DOHH2 (cell line): ENCODE measurements at regions not wholly inside any gene's neighbourhood (a gene's known extent, or its start where the extent isn't known, plus 50 kb on each side); places are given as distances from the start of the nearest gene placed in this dataset.

Source experiments
- H3F3A ChIP-seq: fragments of 200-600 bp; sonication (generic), shearing (Covaris generic); 2 replicates; pipeline ENCODE4 v1.6.0; 2016; ENCODE audit warnings: antibody characterized with exemption, mild to moderate bottlenecking; ENCODE audit not compliant: control insufficient read depth, insufficient read depth
- H3K27ac ChIP-seq: fragments of 200-600 bp; sonication (generic); 2 replicates; pipeline ENCODE4 v1.5.1; 2014; ENCODE audit warnings: low read depth, mild to moderate bottlenecking, low read length, moderate library complexity
- H3K27me3 ChIP-seq: fragments of 200-600 bp; sonication (generic); 2 replicates; pipeline ENCODE4 v1.6.1; 2014; ENCODE audit warnings: mild to moderate bottlenecking, low read length, mixed read lengths; ENCODE audit not compliant: control insufficient read depth
- H3K36me3 ChIP-seq: fragments of 200-600 bp; sonication (generic); 2 replicates; pipeline ENCODE4 v1.6.1; 2014; ENCODE audit warnings: mild to moderate bottlenecking, low read length, moderate library complexity, mixed read lengths; ENCODE audit not compliant: control insufficient read depth
- H3K4me1 ChIP-seq: fragments of 200-600 bp; sonication (generic); 2 replicates; pipeline ENCODE4 v1.6.1; 2014; ENCODE audit warnings: mild to moderate bottlenecking, low read length, mixed read lengths; ENCODE audit not compliant: control insufficient read depth
- H3K4me2 ChIP-seq: fragments of 200-600 bp; sonication (generic); 2 replicates; pipeline ENCODE4 v1.6.0; 2014; ENCODE audit warnings: mild to moderate bottlenecking, low read length, moderate library complexity
- H3K4me3 ChIP-seq: fragments of 200-600 bp; sonication (generic); 2 replicates; pipeline ENCODE4 v1.5.1; 2014; ENCODE audit warnings: mild to moderate bottlenecking, low read length, mixed read lengths
- H3K79me2 ChIP-seq: fragments of 200-600 bp; sonication (generic); 2 replicates; pipeline ENCODE4 v1.6.1; 2014; ENCODE audit warnings: mild to moderate bottlenecking, low read length, mixed read lengths; ENCODE audit not compliant: control insufficient read depth
- H3K9me2 ChIP-seq: fragments of 200-600 bp; sonication (generic); replicated peaks from 2 replicates; pipeline ENCODE4 v1.6.1; 2014; ENCODE audit warnings: mild to moderate bottlenecking, low read length, mixed read lengths; ENCODE audit not compliant: control insufficient read depth
- H3K9me3 ChIP-seq: fragments of 200-600 bp; sonication (generic); 2 replicates; pipeline ENCODE4 v1.6.1; 2014; ENCODE audit warnings: antibody characterized with exemption, low read length, mixed read lengths; ENCODE audit not compliant: control insufficient read depth, insufficient read depth
- H4K20me1 ChIP-seq: fragments of 200-600 bp; sonication (generic); 2 replicates; pipeline ENCODE4 v1.6.0; 2014; ENCODE audit warnings: low read depth, mild to moderate bottlenecking, antibody characterized with exemption, low read length, moderate library complexity; ENCODE audit not compliant: control insufficient read depth, insufficient read depth
- CTCF ChIP-seq: fragments of 200-600 bp; sonication (generic); IDR thresholded peaks from one replicate; pipeline ENCODE4 v1.5.1; 2014; ENCODE audit warnings: antibody characterized with exemption, mild to moderate bottlenecking, low read depth, low read length; ENCODE audit not compliant: poor library complexity, severe bottlenecking
- EZH2phosphoT487 ChIP-seq: fragments of 200-600 bp; sonication (generic); IDR thresholded peaks from 2 replicates; pipeline ENCODE4 v1.6.1; 2017; ENCODE audit warnings: borderline replicate concordance, mild to moderate bottlenecking, antibody characterized with exemption, low read length, moderate library complexity, mixed read lengths

- no peaks in the 10 kb centered on the region for H3K79me2 ChIP-seq
- no peak overlapping the region for H3K4me2 ChIP-seq
- TF ChIP-seq CTCF: no peak
- no peak for TF ChIP-seq EZH2phosphoT487
- no peak overlapping the region for H3K27ac ChIP-seq
- H3K9me3 ChIP-seq: no peaks in the 10 kb centered on the region
- H3K27me3 ChIP-seq: no peaks in the 10 kb centered on the region
- H3K4me1 ChIP-seq: no peaks in the 10 kb centered on the region
- no peaks in the 10 kb centered on the region for H3K9me2 ChIP-seq
- no peaks in the 10 kb centered on the region for H4K20me1 ChIP-seq
- H3K36me3 ChIP-seq: no peaks in the 10 kb centered on the region
- H3K4me3 ChIP-seq: no peak overlapping the region
- H3F3A ChIP-seq: no peaks in the 10 kb centered on the region
These were observed 135.1 kb upstream of the PPP1R26 start for GRCh38 chr9:135344523-135344901.

GRCh38 chr9:135344915-135345500, 134.6 kb upstream of the PPP1R26 start:
- Histone ChIP-seq H3K9me2 (no peaks in the 10 kb centered on the region), H3K27me3 (no peaks in the 10 kb centered on the region), H3K4me3 (no peak overlapping the region)

GRCh38 chr9:135345775-135346433, 133.7 kb upstream of the PPP1R26 start:
- no peaks in the 10 kb centered on the region for H3K36me3 ChIP-seq
- no peak for TF ChIP-seq CTCF
- TF ChIP-seq EZH2phosphoT487: no peak
- H3K4me3 ChIP-seq: no peak overlapping the region
- H3K27ac ChIP-seq: no peak overlapping the region
- no peak overlapping the region for H3K4me2 ChIP-seq
- H4K20me1 ChIP-seq: no peaks in the 10 kb centered on the region
- H3K9me2 ChIP-seq: no peaks in the 10 kb centered on the region
- H3F3A ChIP-seq: no peaks in the 10 kb centered on the region
- H3K9me3 ChIP-seq: no peaks in the 10 kb centered on the region
- no peaks in the 10 kb centered on the region for H3K79me2 ChIP-seq
- H3K4me1 ChIP-seq: no peaks in the 10 kb centered on the region
- no peaks in the 10 kb centered on the region for H3K27me3 ChIP-seq

More at GRCh38 chr9:135344915-135345500, 134.6 kb upstream of the PPP1R26 start:
- Histone ChIP-seq H3K27ac (no peak overlapping the region), H3K79me2 (no peaks in the 10 kb centered on the region), H3K9me3 (no peaks in the 10 kb centered on the region), H3K36me3 (no peaks in the 10 kb centered on the region), H3K4me1 (no peaks in the 10 kb centered on the region), H3K4me2 (no peak overlapping the region), H4K20me1 (no peaks in the 10 kb centered on the region), H3F3A (no peaks in the 10 kb centered on the region)
- TF ChIP-seq EZH2phosphoT487 (no peak), CTCF (no peak)
